Activated T-cell treated with anti-CD3 and anti-CD28 coated beads for 48 hours (primary cell): ENCODE measurements at regions not wholly inside any gene's neighbourhood (a gene's known extent, or its start where the extent isn't known, plus 50 kb on each side); places are given as distances from the start of the nearest gene placed in this dataset.
"Not testable (repeated sequence)": the region's sequence is repeated elsewhere in the genome, so short reads cannot be mapped to it uniquely, and the experiment has no call there.

Experiments
- DNase-seq: peaks from one replicate; pipeline ENCODE4 v3.0.0-alpha.2; 2020; ENCODE audit warnings: low read depth

GRCh38 chr6:27854421-27854820 is 57.8 kb downstream of the OR2B2 start:
- DNase-seq: no peak

GRCh38 chr6:27851440-27851839 is 60.8 kb downstream of the OR2B2 start:
- DNase-seq: no peak

DNA sequence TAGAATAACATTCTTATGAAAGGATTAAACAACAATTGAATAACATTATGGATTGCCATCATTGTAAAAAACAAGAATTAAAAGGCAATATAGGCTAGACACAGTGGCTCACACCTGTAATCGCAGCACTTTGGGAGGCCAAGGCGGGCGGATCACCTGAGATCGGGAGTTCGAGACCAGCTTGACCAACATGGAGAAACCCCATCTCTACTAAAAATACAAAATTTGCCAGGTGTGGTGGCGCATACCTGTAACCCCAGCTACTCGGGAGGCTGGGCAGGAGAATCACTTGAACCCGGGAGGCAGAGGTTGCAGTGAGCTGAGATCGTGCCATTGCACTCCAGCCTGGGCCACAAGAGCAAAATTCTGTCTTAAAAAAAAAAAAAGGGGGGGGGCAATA is 63.2 kb downstream of the OR2B2 start:
- not testable (repeated sequence) for DNase-seq

- no peak for DNase-seq
Measured at GRCh38 chr6:27847706-27848105, 64.5 kb downstream of the OR2B2 start.

- DNase-seq: no peak
Measured at GRCh38 chr6:27840572-27840971, 71.6 kb downstream of the OR2B2 start.

GRCh38 chr6:27839626-27840475 is 72.3 kb downstream of the OR2B2 start:
- DNase-seq: no peak

- peak; percentile 18 for DNase-seq
Measured at GRCh38 chr6:27838945-27839625, 73.1 kb downstream of the OR2B2 start.

- DNase-seq: peak; percentile 76
Measured at GRCh38 chr6:27838058-27838944, 73.9 kb downstream of the OR2B2 start.

- DNase-seq: no peak
Measured at GRCh38 chr6:27837625-27838057, 74.6 kb downstream of the OR2B2 start.

- DNase-seq: peak; percentile 59
Measured at GRCh38 chr6:27836783-27837624, 75.2 kb downstream of the OR2B2 start.

DNA sequence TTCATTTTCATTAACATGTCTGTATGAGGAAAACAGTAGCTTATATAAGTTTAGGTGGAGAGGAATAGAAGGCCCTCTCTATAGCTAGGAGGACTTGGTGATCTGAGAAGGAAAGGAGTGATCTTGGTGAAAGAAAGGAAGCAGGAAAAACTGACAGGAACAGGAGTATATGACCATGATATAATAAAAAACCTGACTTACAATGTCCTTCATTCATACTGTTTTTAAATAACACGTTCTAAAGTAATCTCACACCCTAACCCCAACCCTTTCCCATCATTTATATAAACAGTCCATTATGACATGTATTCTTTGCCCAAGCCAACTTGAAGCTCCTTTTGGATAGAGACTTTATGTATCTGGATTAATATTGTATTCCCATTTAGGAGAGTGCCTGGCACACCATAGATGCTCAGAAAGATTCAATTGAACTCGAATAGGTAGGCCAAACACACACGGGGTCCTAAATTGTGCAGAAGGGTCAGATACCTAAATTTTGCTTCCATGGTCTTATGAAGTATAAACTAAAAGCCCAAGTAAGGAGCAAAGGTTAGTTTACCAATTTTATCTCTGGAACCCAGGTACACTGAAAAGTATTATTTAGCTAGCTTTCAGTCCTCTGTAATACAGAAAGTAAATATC is 75.9 kb downstream of the OR2B2 start:
- DNase-seq: no peak

GRCh38 chr6:27834879-27835549 is 77.2 kb downstream of the OR2B2 start:
- no peak for DNase-seq

- DNase-seq: no peak
Measured at GRCh38 chr6:27834384-27834783, 77.8 kb downstream of the OR2B2 start.

DNA sequence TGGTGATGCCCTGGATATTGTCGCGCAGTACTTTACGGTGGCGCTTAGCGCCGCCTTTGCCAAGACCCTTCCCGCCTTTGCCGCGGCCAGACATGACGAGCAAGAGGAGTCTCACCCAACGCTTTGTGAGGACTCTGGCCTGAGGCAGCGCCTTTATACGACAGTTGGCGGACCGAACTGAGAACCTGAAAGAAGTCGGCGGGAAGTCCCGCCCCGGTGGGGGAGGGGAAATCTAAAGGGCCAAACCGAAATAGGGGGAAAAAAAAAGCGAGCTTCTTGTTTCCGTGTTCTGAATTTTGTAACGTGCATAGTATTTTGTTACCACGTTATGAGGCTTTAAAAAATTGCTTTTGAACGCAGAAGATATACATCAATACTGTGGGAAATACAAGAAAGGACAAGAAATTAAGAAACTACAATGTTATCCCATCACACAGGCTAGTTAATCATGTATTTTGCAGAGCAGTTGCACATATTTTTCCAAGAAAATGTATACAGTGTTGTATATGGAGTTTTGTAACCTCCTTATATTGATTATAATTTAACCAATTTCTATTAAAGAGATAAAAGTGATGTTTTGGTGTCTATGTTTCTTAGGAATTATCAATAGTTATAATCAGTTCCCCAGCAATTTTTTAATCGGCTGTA is 80.6 kb downstream of the OR2B2 start:
- peak; percentile 81 for DNase-seq

- DNase-seq: peak; percentile 31
Measured at GRCh38 chr6:27830600-27831433, 81.4 kb downstream of the OR2B2 start.

DNA sequence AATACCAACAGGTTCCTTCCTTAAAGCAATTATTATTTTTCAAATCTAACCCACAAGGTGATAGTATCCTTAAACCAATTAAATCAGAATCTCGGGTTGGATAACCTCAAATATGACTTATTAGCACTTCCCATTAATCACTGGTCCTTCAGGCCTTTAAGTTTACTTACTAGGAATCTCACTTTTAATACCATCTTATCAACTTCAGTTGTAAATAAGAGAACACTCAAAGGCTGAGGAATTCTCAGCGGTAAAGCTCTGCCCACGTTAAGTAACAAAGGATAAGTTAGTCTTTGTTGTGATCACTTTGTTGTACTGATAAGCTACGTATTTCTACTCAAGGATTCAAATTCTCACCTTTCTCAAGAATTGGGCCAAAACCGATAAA is 82.0 kb downstream of the OR2B2 start:
- no peak for DNase-seq

DNA sequence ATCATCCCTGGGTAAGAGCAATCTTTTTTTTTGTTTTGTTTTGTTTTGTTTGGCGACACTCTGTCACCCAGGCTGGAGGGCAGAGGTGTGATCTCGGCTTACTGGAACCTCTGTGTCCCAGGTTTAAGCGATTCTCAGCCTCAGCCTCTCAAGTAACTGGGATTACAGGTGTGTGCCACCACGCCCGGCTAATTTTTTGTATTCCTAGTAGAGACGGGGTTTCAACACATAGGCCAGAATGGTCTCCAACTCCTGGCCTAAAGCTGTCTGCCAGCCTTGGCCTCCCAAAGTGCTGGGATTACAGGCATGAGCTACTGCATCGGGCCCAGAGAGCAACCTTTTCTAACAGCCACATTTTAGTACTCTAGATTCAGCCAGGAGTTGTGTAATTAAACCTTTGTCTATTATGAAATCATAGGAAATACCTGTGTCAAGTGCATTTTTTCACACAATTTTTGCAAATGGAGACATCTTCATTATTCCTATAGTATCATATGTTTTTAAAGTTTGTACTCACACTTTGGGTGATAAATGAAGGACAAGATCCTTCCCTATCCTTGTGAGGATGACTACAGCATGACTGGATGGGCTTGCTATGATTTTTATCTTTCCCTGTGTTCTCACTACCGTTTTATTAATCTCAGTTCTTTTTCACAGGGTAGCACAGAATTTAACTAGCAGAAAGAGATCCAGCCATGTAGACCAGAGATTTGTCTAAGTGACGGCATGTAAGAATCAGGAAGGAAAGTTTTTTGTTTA is 82.6 kb downstream of the OR2B2 start:
- no peak for DNase-seq

- DNase-seq: not testable (repeated sequence)
Measured at GRCh38 chr6:27827477-27827876, 84.7 kb downstream of the OR2B2 start.
